ENCODE measurements at regions not wholly inside any gene's neighbourhood (a gene's known extent, or its start where the extent isn't known, plus 50 kb on each side); places are given as distances from the start of the nearest gene placed in this dataset.
"Not testable (repeated sequence)": the region's sequence is repeated elsewhere in the genome, so short reads cannot be mapped to it uniquely, and the experiment has no call there.

DNA sequence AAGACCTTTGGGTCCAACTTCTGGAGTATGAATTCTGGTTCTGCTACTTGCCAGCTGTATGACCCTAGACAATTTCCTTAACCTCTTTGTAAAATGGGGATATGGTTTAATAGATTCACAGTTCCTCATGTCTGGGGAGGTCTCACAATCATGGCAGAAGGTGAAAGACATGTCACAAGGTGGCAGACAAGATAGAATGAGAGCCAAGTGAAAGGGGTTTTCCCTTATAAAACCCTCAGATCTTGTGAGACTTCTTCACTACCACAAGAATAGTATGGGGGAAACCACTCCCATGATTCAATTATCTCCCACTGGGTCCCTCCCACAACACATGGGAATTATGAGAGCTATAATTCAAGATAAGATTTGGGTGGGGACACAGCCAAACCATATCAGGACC lies 63.9 kb upstream of the NRIP1 start:
- TF ChIP-seq CTCF (conservative IDR thresholded peaks at IDR 0.05; ENCODE audit: low read depth, low read length); RAD21 (IDR thresholded peaks at IDR 0.05; ENCODE audit: low read length); MAZ (IDR thresholded peaks at IDR 0.05; ENCODE audit: borderline replicate concordance, low read depth, low read length); POLR2A (IDR thresholded peaks at IDR 0.05; ENCODE audit: low read depth, low read length); SMC3 (IDR thresholded peaks at IDR 0.05; ENCODE audit: low read depth, low read length); USF2 (IDR thresholded peaks at IDR 0.05; ENCODE audit: low read depth, low read length); RCOR1 (IDR thresholded peaks at IDR 0.05; ENCODE audit: insufficient replicate concordance, low read length); NFE2L2 (IDR thresholded peaks at IDR 0.05; ENCODE audit: low read depth, low read length); BHLHE40 (IDR thresholded peaks at IDR 0.05; ENCODE audit: low read depth, low read length); CEBPB (IDR thresholded peaks at IDR 0.05; ENCODE audit: low read depth, low read length); RFX5 (IDR thresholded peaks at IDR 0.05; ENCODE audit: low read depth, low read length); ELK1 (IDR thresholded peaks at IDR 0.05; ENCODE audit: borderline replicate concordance, low read depth, low read length): not testable (repeated sequence)

Data from IMR-90 (cell line).